OCI-LY3 (cell line): ENCODE measurements at regions not wholly inside any gene's neighbourhood (a gene's known extent, or its start where the extent isn't known, plus 50 kb on each side); places are given as distances from the start of the nearest gene placed in this dataset.
"Not testable (repeated sequence)": the region's sequence is repeated elsewhere in the genome, so short reads cannot be mapped to it uniquely, and the experiment has no call there.

Source experiments
- H2AFZ ChIP-seq: fragments of 200-600, 300-600 bp; shearing (Covaris generic); 2 replicates; pipeline ENCODE4 v1.6.0; 2014; ENCODE audit warnings: antibody characterized with exemption, low read depth, low read length
- H3K27ac ChIP-seq: fragments of 200-600, 300-600 bp; sonication (generic); 2 replicates; pipeline ENCODE4 v1.5.1; 2014; ENCODE audit warnings: mild to moderate bottlenecking, low read length, moderate library complexity, mixed read lengths
- H3K27me3 ChIP-seq: fragments of 200-600, 300-600 bp; sonication (generic); 2 replicates; pipeline ENCODE4 v1.6.1; 2014; ENCODE audit warnings: low read depth, low read length, mixed read lengths
- H3K36me3 ChIP-seq: fragments of 200-600, 300-600 bp; sonication (generic); replicated peaks from 2 replicates; pipeline ENCODE3; 2014; ENCODE audit warnings: low read depth, low read length, mixed read lengths
- H3K4me1 ChIP-seq: fragments of 300-600, 200-600 bp; sonication (generic); 2 replicates; pipeline ENCODE4 v1.6.1; 2014; ENCODE audit warnings: low read length, mixed read lengths
- H3K4me2 ChIP-seq: fragments of 200-600, 300-600 bp; sonication (generic); 2 replicates; pipeline ENCODE4 v1.6.1; 2014; ENCODE audit warnings: low read length, mixed read lengths
- H3K4me3 ChIP-seq: fragments of 300-600, 200-600 bp; sonication (generic); 2 replicates; pipeline ENCODE4 v1.5.1; 2014; ENCODE audit warnings: antibody characterized with exemption, mild to moderate bottlenecking, low read length, moderate library complexity
- H3K79me2 ChIP-seq: fragments of 300-600, 200-600 bp; shearing (Covaris generic); 2 replicates; pipeline ENCODE4 v1.6.1; 2014; ENCODE audit warnings: mild to moderate bottlenecking, low read length, mixed read lengths
- H3K9ac ChIP-seq: fragments of 300-600, 200-600 bp; shearing (Covaris generic); 2 replicates; pipeline ENCODE4 v1.6.0; 2014; ENCODE audit warnings: mild to moderate bottlenecking, low read length, moderate library complexity
- H3K9me3 ChIP-seq: fragments of 200-600, 300-600 bp; shearing (Covaris generic); 2 replicates; pipeline ENCODE4 v1.6.1; 2014; ENCODE audit warnings: low read length, mixed read lengths; ENCODE audit not compliant: insufficient read depth
- H4K20me1 ChIP-seq: fragments of 200-600, 300-600 bp; sonication (generic); 2 replicates; pipeline ENCODE4 v1.6.1; 2016; ENCODE audit warnings: low read length, mixed read lengths; ENCODE audit not compliant: insufficient read depth
- EZH2phosphoT487 ChIP-seq: fragments of 200-600 bp; shearing (Covaris generic); IDR thresholded peaks from 2 replicates; pipeline ENCODE4 v1.6.1; 2018; ENCODE audit warnings: antibody characterized with exemption, mixed run types, low read depth
- TF ChIP-seq, protein P1 (sequence below): fragments of 200-600, 300-600 bp; sonication (generic); IDR thresholded peaks from 2 replicates; pipeline ENCODE4 v1.5.1; 2014; ENCODE audit warnings: antibody characterized with exemption, low read length, low read depth

DNA sequence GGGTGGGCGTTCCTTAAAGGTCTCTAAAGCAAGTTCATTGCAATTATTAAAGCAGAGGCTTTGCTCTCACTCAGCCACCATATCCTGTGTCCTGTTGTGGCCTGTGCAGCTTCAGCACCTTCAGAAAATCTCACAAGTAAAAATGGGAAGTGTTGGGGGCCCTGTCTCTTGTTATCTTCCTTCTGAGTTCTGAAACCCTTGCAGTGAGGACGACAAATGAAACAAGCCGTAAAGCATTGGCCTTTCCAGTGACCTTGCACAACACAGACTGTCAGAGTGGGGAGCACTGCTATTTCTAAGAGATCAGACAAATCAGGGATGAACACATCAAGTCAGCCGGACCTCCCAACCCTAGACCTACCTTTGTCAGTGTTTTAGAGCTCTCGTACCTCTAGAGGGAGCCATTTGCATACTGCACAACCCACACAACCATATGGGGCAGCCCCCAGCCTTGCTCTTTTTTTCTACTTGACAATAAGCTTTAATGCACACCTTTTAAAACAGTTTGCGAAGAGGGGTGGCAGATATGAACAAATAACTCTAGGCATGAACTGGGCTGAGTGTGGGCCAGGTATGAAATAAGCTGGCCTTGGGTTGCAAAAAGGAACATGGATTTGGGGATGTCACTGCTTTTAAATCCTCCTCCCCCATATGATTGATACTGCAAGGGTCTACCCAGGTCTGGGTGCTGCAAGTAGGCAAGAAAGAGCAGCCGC, 89.8 kb downstream of the KATNIP start:
- Histone ChIP-seq H3K9ac (no peak overlapping the region), H3K9me3 (no peaks in the 10 kb centered on the region), H3K36me3 (no peaks in the 10 kb centered on the region), H2AFZ (no peak overlapping the region), H3K4me1 (peaks cover 9% of the 10 kb centered on the region), H3K4me2 (peak overlapping the region; percentile 34; the same call in 1 of the 2 replicates), H3K79me2 (no peaks in the 10 kb centered on the region), H3K27ac (no peak overlapping the region), H3K4me3 (no peak overlapping the region), H3K27me3 (no peaks in the 10 kb centered on the region), H4K20me1 (no peaks in the 10 kb centered on the region)
- TF ChIP-seq, protein P1, sequence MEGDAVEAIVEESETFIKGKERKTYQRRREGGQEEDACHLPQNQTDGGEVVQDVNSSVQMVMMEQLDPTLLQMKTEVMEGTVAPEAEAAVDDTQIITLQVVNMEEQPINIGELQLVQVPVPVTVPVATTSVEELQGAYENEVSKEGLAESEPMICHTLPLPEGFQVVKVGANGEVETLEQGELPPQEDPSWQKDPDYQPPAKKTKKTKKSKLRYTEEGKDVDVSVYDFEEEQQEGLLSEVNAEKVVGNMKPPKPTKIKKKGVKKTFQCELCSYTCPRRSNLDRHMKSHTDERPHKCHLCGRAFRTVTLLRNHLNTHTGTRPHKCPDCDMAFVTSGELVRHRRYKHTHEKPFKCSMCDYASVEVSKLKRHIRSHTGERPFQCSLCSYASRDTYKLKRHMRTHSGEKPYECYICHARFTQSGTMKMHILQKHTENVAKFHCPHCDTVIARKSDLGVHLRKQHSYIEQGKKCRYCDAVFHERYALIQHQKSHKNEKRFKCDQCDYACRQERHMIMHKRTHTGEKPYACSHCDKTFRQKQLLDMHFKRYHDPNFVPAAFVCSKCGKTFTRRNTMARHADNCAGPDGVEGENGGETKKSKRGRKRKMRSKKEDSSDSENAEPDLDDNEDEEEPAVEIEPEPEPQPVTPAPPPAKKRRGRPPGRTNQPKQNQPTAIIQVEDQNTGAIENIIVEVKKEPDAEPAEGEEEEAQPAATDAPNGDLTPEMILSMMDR, result peak; percentile 81
- no peak for TF ChIP-seq EZH2phosphoT487

DNA sequence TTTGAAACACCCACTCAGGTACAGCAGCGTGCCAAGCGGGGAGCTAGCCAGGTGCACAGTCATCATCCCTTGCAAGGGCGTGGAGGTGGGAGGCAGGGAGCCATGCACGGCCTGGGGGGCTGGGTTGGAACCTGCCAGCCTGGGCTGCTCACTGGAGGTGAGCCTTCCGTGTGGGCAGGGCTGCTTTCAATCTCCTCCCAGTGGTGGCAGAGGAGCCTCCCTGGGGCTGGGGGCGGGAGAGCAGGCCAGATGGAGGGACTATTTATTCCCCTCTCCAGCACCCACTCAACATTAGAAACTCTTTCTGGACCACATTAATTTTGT, 90.3 kb downstream of the KATNIP start:
- Histone ChIP-seq H3K4me2 (no peak overlapping the region), H2AFZ (no peak overlapping the region), H3K27me3 (no peaks in the 10 kb centered on the region), H3K4me3 (no peak overlapping the region), H3K9me3 (no peaks in the 10 kb centered on the region), H3K79me2 (no peaks in the 10 kb centered on the region), H3K9ac (no peak overlapping the region), H4K20me1 (no peaks in the 10 kb centered on the region), H3K36me3 (no peaks in the 10 kb centered on the region), H3K27ac (no peak overlapping the region), H3K4me1 (peaks cover 9% of the 10 kb centered on the region)
- no peak for TF ChIP-seq EZH2phosphoT487
- TF ChIP-seq, protein P1, result no peak

DNA sequence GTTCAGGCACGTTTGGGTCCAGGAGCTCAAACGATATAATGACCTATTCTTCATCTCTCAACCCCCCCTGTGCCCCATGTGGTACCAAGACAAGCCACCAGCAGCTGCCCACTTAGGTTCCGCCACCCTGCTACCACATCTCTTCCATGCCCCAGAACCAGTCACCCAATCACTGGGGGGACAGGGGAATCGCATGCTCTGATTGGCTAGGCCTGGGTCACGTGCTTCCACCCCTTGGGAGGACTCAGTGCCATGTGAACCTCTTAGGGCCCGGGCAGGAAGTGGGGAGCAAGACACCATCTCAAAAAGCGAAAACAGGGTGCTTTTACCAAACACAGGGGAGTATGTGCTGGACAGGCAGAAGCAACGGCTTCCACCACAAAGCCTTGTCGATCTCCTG, 91.3 kb downstream of the KATNIP start:
- H3K4me2 ChIP-seq, result no peak overlapping the region
- no peak overlapping the region for H3K27ac ChIP-seq
- peaks cover 9% of the 10 kb centered on the region for H3K4me1 ChIP-seq
- no peaks in the 10 kb centered on the region for H3K27me3 ChIP-seq
- no peak overlapping the region for H3K9ac ChIP-seq
- no peaks in the 10 kb centered on the region for H3K36me3 ChIP-seq
- no peak overlapping the region for H2AFZ ChIP-seq
- no peak overlapping the region for H3K4me3 ChIP-seq
- no peaks in the 10 kb centered on the region for H4K20me1 ChIP-seq
- no peak for TF ChIP-seq EZH2phosphoT487
- TF ChIP-seq, protein P1, result no peak
- H3K9me3 ChIP-seq, result no peaks in the 10 kb centered on the region
- no peaks in the 10 kb centered on the region for H3K79me2 ChIP-seq

DNA sequence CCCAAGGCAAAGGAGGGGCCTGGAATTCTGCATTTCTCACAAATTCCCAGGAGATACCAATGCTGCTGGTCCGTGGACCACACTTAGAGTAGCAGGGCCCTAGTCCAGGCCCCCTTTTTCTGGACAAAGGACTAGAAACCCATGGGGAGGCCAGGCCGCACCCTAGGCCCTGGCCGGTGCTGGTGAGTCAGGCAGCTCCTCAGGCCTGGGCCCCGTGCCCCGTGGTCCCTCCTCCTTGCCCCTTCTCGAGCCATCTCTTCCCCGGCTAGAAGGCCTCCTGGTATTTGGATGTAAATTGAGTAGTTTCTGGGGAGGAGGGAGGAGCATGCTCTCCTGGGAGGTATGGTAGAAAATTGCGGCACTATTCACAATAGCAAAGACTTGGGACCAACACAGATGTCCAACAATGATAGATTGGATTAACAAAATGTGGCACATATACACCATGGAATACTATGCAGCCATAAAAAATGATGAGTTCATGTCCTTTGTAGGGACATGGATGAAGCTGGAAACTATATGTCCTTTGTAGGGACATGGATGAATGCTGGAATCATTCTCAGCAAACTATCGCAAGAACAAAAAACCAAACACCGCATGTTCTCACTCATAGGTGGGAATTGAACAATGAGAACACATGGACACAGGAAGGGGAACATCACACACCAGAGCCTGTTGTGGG, 91.9 kb downstream of the KATNIP start:
- H3K4me2 ChIP-seq, H4K20me1 ChIP-seq, H3K27ac ChIP-seq, H3K27me3 ChIP-seq, H3K9me3 ChIP-seq, H3K9ac ChIP-seq, H3K79me2 ChIP-seq, H2AFZ ChIP-seq, H3K4me1 ChIP-seq, H3K36me3 ChIP-seq, H3K4me3 ChIP-seq: not testable (repeated sequence)
